Esophagus squamous epithelium (tissue), 4 donors: ENCODE measurements at regions not wholly inside any gene's neighbourhood (a gene's known extent, or its start where the extent isn't known, plus 50 kb on each side); places are given as distances from the start of the nearest gene placed in this dataset.

Experiments
- CTCF ChIP-seq, 6 experiments: fragments of 450-650 bp in 4 of 6; fragments of 200-600 bp in 2 of 6; sonication (generic) in 2 of 6; IDR thresholded peaks; one replicate each; pipeline ENCODE4 v1.5.1; 2016 to 2019; ENCODE audit warnings: antibody characterized with exemption in 6 of 6, mild to moderate bottlenecking in 4 of 6, moderate library complexity in 4 of 6
- POLR2A ChIP-seq, 4 donors: fragments of 450-650 bp; IDR thresholded peaks; one replicate each; pipeline ENCODE4 v1.6.1; 2017; ENCODE audit warnings: antibody characterized with exemption in 4 of 4, mild to moderate bottlenecking in 4 of 4, moderate library complexity in 3 of 4

- TF ChIP-seq POLR2A (IDR thresholded peaks at IDR 0.05): no peak
- no peak for TF ChIP-seq CTCF (IDR thresholded peaks at IDR 0.05)
These were observed 174.7 kb upstream of the TMEM196 start for GRCh38 chr7:19948160-19948559.
